Activated T-cell treated with anti-CD3 and anti-CD28 coated beads for 24 hours (primary cell): ENCODE measurements at regions not wholly inside any gene's neighbourhood (a gene's known extent, or its start where the extent isn't known, plus 50 kb on each side); places are given as distances from the start of the nearest gene placed in this dataset.
"Not testable (repeated sequence)": the region's sequence is repeated elsewhere in the genome, so short reads cannot be mapped to it uniquely, and the experiment has no call there.

Source experiments
- DNase-seq: peaks from one replicate; pipeline ENCODE4 v3.0.0-alpha.2; 2020; ENCODE audit warnings: low read depth

DNA sequence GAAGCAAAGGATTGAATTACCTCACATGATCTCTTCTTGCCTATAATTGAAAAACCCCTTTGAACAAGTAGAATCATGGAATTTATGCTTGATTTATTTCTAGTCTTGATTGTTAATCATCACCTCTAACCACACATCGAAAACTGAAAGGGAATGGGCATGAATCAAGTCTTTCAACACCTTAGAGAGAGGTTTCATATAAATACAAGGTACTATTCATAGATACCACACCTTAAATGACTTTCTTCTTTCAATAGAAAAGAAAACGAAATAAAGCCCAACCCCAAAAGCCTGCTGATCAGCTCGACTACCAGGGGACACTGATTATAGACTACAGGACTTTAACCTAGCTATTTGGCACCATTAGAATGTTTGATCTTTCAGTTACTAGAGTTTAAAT lies 128.6 kb upstream of the PTPRZ1 start:
- DNase-seq: no peak

DNA sequence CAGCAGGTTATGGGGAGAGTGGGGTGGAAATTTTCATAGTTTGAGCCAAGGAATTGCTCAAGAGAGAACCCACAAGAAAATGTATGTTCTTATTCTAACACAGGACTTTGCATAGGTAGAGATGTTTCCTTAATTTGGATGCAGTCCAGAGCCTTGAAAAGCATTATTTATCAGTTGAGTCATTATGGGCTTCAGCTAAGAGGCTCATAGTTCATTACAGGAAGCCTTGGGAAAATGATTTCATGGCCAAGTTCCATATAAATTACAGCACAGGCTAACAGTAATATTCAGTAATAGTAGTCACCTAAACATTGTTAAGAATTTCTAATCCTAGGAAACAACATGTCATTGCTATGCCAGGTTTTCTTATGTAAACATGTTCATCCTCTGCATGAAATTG lies 131.1 kb upstream of the PTPRZ1 start:
- no peak for DNase-seq

DNA sequence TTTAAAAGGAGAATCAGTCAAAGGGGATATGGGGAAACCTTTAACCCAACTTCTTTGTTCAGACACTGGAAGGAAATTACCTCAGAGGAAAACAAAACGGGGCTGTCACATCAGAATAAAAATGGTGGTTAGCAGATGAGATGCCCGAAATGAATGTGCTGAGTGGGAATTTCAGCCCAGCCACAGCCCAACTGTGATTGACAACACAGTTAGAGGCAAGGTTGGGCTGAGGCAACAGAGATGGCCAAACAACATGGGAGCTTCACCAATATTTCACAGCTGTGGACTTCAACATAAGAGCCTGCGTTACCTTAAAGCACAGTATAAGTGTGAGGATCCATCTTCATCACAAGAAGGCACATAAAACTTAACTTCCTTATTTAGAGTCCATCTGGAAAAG lies 133.5 kb upstream of the PTPRZ1 start:
- no peak for DNase-seq

DNA sequence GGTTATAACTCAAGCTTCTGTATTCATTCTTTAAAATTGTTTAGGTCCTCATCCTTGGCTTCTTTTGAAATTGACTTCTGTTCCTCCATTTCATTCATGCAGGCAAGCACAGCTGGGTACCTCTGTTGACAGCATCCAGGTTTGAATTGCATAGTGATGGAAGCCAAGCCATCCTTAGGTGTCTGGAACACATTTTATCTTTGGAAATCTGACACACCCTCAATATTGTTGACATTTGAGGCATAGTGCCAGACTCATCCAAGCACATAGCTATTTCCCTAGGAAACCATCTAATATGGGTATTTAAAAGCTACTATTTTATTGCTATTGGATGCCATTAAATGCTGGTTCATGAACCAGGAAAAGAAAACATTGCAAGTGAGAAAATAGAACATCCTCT lies 142.1 kb upstream of the PTPRZ1 start:
- DNase-seq: no peak

DNA sequence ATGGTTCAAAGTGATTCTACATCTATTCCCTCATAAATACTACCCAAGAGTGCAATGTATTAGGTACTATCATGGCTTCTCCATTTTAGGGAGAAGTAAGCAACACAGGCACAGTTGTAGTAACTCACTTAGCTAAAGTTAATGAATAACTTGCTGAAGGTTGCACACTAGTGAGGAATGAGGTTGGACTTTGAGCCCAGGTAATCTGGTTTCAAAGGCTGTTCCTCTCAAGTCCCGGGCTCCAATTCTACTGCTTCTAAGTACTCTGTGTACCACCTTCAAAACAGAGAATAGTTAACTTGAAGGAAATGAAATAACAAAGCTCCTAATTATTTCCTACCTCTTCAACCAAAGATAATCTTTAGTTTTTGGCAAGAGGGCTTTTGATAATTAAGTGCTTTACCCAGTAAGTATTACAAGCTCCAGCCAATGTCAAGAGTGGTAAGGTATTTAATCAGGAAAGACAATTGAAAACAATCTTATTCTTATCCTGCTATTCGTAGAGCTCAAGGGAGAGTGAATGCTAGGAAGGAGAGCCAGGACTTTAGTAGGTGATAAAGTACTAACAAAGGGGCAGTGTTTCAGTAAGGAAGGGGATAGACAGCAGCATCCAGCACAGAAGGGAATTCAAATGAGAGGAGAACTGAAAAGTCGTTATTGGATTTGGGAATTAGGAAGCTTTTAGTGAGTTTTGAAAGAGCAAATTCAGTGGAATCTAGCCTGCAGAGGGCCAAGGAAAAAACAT lies 158.2 kb upstream of the PTPRZ1 start:
- no peak for DNase-seq

DNA sequence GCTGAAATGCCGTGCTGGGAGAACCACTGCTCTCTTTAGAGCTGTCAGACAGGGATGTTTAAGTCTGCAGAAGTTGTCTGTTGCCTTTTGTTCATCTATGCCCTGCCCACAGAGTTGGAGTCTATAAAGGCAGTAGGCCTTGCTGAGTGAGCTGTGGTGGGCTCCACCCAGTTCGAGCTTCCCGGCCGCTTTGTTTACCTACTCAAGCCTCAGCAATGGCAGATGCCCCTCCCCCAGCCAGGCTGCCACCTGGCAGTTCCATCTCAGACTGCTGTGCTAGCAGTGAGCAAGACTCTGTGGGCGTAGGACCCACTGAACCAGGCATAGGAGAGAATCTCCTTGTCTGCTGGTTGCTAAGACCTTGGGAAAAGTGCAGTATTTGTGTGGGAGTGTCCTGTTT lies 160.0 kb upstream of the PTPRZ1 start:
- not testable (repeated sequence) for DNase-seq

DNA sequence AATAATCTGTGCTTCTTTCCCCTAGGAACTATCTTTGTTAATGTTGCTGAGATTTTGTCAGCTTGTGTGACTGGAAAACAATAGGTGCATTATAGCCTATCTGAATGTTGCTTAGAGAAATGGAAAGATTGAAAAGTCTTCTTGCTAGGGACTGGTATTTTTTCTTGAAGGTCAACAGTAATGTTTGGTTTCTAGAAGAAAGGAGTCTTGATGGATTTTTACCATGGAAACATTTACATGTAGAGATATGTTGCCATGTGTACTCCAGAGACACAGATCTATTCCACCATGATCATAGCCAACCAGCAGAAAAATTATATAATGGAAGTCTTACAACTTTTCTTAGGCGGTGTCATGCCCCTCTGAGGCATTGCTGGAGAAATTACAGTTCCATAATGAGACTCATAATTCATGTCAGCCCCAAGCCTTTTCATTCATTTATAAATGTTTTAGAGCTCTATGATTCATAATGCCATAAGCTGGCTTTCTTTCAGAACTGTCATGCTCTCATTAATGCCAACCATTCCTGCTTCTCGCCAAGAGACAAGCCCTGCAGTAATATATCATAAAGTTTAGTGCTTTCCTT lies 175.1 kb upstream of the PTPRZ1 start:
- no peak for DNase-seq

DNA sequence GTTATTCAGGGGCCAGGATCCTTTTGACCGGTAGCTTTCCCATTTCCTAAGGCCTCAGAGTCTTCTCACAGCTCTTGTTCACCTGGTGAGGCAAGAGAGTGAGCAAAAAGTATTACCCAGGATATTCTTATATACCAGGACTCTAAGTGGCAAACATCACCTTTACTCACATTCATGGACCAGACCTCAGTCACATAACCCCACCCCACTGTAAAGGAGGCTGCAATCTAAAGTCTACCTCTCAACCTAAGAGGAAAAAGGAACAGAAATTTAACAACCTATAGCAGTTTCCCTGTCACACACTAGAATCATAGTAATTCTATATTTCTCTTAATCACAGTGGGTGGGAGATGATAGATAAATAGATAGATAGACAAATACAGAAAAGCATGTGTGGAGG lies 176.0 kb upstream of the PTPRZ1 start:
- no peak for DNase-seq

DNA sequence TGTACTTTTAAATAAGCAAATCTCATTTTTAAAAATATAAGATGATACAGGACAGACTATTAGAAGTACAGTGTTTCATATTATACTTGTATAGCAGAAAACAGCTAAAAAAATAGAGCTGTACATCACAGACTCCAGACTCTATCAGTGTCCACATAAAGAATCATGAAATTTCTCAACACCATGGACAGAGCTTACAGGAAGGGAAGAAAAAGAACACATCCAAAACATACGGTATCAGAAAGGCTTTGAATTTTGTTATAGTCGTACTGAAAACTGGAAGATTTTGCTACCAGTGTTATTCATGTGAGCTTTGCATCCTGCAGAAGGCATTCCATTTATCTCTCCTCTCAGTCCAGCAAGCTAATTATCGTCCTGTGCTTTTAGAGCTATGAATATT lies 183.2 kb upstream of the PTPRZ1 start:
- no peak for DNase-seq

DNA sequence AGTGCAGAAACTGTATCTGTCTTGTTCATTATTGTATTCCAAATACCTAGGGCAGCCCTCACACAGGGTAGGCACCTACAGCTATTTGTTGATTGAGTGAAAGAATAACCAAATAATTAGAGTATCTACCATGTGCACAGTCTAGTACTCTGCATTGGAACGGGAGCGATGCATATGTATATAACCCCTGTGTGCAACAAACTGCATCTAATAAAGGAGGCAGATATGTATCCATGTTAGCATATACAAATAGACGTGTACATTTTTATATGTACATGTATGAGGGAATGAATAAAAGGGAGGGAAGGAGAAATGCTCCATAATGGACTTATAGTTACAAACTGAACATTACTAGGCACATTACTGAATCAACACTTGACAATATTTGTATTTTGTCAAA lies 191.3 kb upstream of the PTPRZ1 start:
- no peak for DNase-seq

DNA sequence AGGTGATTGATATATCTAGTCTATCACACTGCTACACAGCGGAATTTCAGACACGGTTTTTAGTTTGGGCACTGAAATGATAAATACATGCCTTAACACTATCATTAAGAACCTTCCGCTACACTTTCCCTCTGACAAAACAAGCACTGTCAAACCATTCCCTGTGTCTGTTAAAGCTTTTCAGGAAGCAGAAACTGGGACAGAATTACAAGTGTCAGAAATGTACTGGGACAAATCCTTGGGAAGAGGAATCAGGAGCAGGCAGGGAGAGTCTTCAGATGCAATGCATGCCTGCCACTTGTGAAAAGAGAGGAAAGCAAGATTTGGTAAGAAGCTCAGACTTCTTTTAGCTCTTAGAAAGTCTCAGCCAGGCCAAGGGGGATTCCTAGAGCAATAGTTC lies 196.8 kb upstream of the PTPRZ1 start:
- DNase-seq: no peak

DNA sequence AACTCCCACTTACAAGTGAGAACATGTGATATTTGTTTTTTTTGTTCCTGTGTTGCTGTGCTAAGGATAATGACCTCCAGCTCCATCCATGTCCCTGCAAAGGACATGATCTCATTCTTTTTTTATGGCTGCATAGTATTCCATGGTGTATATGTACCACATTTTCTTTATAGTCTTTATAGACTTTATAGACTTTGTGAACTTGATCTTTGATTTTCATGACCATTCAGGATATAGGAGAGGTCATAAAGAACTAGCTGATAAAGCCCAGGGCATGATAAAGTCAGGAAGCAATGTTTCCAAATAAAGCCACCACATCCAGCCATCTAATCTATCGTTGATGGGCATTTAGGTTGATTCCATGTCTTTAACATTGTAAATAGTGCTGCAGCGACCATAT lies 198.5 kb upstream of the PTPRZ1 start:
- DNase-seq: not testable (repeated sequence)

DNA sequence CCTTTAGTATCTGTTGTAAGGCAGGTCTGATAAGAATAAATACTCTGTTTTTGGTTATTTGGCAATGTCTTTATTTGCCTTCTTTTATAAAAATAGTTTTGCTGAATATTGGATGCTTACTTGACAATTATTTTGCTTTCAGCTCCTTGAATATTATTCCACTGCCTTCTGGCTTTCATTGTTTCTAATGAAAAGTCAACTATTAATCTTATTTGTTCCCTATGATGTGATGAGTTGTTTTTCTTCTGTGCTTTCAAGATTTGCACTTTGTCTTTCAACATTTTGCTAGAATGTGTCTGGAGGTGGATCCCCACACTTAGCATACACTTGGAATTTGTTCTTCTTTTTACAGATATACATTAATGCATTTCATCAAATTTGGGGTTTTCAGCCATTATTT lies 203.8 kb upstream of the PTPRZ1 start:
- no peak for DNase-seq

DNA sequence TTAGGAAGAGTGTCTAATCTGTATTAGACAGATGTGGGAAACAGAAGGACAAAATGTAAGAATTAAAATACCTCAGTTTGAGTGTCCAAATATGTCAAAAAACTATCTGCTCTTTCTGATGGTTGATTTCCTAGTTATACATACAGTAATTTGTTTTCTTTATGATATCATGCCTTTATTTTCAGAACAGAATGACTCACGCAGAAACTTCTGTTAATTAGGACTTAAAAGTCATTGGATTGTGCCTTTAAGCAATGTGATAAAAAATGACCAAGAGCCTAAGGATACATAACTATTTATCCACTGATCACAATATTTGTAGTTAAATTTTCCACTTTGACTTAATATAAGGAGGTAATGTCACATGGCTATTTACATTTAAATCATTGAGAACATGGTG lies 206.7 kb upstream of the PTPRZ1 start:
- no peak for DNase-seq

DNA sequence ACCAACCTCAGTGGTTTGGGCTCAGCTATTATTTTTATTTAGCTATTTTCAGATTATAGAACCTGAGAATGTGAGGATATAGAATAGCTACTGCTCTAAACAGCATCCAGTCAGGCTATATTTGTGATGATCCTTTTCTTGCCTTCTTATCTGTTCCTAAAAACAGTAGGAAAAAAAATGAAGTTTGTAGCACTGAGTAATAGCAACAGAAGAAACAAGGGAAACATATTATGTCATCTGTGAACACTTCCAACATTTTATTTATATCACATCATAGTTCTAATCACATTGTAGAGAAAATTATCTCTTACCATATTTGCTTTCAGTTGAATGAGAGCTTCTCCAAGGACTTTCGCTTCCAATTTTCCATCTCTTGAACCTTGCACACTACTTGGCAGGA lies 229.6 kb upstream of the PTPRZ1 start:
- no peak for DNase-seq

DNA sequence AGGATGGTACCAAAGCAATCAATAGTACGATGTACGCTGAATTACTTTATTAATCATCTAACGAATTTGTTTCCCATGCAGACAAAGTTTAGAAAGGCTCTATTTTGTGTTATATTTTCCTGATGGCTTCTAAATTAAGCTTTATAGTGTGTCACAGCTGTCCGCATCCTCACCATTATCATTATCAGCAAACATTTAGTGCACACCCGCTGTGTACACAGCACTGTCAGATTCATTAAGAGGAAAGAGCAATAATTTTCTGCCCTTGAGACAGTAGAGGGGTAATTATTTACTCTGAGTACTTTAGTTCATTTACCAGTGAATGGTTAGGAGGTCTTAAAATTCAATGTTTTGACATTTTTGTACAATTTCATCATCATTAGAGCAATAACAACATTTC lies 233.3 kb upstream of the PTPRZ1 start:
- no peak for DNase-seq

DNA sequence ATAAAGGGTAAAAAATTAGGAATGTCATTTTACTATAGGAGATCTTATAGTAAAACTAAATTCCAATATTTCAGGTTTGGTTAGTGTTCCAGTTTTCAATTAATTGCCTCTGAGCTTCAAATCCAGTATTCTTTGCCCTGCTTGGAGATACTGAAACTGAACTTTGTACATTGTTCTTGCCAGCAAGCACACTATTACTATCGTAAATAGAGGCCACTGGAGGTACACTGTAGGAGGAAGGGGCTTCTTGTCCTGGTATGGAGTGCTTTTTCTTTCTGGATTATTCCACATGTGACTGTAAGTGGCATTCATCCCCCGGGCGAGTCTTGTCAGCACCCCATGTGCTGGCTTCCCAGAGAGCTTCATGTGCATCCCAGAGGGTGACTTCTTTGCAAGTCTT lies 234.7 kb upstream of the PTPRZ1 start:
- no peak for DNase-seq

DNA sequence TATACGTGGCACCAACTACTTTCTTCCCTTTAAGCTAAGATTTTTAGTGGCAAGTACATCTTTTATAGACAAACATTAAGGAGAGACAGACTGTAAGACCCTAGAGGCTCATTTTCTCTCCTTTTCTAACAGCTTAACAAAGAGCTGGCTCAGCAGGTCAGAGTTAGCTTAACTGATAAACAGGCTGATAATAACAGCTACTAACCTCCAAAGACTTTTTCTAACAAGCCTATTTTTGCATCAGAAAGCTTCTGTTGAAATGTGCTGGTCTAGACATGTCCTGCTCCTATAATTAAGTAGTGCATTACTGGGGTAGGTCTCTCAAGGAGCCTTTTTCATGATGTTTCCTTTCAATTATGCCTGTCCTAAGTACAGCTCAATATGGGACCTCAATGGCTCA lies 238.2 kb upstream of the FAM3C start:
- DNase-seq: no peak

DNA sequence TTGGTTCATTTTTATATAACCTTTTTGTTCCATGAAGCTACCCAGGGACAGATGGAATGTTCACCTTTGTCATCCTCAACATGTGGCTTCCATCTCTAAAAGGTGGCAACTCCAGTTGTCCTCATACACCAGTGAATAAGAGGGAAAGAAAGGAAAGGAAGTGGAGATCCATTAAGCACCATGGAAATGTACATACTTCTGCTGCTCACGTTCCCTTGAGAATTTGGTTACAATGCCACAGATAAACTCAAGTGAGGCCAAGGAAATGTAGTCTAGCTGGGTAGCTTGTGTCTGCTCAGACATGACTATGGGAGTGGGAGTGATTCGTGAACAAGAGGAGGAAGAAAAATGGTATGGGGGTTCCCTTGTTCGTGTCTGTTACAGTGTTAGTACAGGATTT lies 237.1 kb upstream of the FAM3C start:
- no peak for DNase-seq

DNA sequence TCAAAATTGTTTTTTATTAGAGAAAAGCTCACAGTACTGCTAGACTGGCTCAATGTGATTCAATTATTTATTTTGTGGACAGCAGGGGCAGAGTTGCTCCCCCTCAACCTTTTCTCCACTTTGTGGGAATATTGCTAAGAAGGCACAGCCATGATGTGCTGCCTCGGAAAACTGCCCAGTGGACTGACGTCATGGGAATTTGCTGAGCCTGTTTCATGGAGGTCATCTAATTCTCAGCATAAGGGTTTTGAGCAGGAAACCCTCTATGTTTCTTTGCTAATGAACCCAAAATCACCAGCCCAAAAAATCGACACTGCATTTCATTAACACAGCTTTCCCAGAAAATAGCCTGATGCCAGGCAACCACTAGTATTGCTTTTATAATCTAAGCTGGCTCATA lies 228.8 kb upstream of the FAM3C start:
- no peak for DNase-seq

DNA sequence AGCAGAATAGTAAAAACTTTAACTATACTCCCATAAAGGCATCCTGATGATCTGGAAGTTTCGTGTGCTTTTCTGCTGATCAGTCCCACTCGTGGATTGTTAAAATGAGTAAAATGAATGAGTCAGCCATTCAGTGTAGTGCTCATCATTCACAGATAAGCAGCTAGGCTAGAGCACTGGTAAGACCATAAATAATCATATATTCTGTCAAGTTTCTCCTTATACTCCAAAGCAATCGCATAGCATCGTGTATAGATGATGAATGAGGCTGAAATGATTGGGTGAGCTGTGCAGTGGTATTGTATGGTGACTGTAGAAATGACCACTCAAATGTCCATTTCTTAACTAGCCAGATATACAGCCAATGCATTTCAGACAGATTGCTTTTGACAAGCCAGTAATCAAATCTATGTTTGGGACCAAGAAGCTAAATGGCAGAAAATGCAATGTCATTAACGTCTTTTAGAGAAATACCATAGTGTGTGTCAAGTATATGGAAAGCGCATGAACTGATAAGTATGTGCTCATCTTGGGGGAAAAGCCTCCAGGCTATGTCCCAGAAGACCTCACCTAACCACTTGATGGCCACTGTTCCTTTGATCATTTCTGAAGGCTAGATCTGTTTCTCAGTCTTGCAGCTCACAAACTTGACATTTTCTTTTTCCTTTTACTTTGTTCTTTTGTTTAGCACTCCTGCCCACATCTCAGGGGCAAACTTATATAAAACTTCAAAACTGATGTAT lies 227.2 kb upstream of the FAM3C start:
- DNase-seq: no peak

DNA sequence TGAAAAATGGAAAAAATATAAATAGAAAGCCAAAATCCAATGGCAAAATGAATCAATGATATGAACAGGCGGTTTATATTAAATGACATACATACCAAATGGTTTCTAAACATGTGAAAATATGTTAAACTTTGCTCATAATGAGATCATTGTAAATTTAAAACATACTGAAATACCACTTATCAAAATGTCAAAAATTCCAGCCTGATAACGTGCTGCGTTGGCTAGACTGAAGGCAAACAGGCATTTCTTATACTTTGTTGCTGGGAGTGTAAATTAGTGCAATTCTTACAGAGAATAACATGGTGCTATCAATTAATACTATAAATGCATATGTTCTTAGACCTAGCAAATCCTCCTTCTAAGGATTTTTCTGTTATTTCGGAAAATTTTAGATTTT lies 225.8 kb upstream of the FAM3C start:
- no peak for DNase-seq

DNA sequence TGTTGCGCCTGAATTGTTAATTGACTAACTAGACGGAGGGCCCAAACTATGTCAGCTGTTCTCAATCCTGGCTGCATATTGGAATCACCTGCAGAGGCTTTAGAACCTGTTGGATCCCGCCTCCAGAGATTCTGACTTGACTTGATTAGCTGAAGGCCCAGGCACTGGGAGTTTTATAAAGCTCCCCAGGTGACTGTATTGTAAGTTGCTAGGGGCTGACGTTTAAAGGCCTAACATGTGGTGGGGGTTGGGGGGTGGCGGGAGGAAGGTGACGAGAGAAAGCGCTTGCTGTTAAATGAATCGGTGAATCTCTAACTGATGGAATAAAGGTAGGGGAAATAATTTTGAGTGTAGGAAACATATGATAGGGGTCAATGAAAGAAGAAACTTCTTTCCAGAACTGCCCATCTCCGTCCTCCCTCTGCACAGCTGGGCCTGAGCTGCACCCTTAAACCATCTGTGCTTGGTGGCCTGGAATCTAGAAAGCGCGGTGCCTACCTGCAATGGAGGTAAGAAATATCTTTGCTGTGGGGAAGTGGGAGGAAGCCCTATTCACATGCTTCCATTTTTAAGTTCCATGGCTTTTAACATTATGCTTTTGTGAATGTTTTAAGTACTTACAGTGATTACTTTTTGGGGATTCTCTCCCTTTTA lies 225.0 kb upstream of the FAM3C start:
- DNase-seq: no peak
